Thyroid gland (tissue), 4 donors: ENCODE measurements at regions not wholly inside any gene's neighbourhood (a gene's known extent, or its start where the extent isn't known, plus 50 kb on each side); places are given as distances from the start of the nearest gene placed in this dataset.

Experiments
- CTCF ChIP-seq, 6 experiments: fragments of 200-600 bp in 3 of 6; fragments of 450-650 bp in 3 of 6; sonication (generic) in 3 of 6; IDR thresholded peaks; one replicate each; pipeline ENCODE4 v1.5.1; 2016 to 2019; ENCODE audit warnings: antibody characterized with exemption in 6 of 6, mild to moderate bottlenecking in 2 of 6, inconsistent platforms in 1 of 6, moderate library complexity in 1 of 6
- POLR2A ChIP-seq, 2 donors: fragments of 450-650 bp; IDR thresholded peaks; one replicate each; pipeline ENCODE4 v1.6.1; 2017; ENCODE audit warnings: antibody characterized with exemption in 2 of 2, mild to moderate bottlenecking in 2 of 2, moderate library complexity in 1 of 2

- TF ChIP-seq CTCF (IDR thresholded peaks at IDR 0.05) (no peak), POLR2A (IDR thresholded peaks at IDR 0.05) (no peak)
Measured at GRCh38 chr18:66951750-66952149, 347.9 kb upstream of the CDH19 start.
